ENCODE measurements at regions not wholly inside any gene's neighbourhood (a gene's known extent, or its start where the extent isn't known, plus 50 kb on each side); places are given as distances from the start of the nearest gene placed in this dataset.

DNA sequence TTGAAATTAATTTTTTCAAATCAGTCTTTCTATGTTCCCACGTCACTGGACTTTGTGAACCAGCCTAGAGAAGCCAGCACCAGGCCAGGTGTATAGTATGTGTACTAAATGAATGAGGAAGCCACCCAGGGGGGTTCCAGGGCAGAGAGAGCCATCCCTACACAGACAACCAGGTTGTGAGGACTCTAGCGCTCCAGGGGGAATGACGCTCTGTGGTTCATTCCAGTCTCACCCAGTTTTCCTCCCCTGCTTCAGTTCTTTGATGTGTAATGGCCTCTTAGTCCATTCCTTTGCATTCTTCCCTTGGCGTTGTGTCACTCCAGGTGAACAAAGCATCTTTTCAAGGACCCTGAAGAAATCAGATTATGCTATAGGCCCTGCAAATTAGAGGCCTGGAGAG lies 330.6 kb downstream of the NSG2 start:
- no peak for DNase-seq (ENCODE audit: low read depth)

DNA sequence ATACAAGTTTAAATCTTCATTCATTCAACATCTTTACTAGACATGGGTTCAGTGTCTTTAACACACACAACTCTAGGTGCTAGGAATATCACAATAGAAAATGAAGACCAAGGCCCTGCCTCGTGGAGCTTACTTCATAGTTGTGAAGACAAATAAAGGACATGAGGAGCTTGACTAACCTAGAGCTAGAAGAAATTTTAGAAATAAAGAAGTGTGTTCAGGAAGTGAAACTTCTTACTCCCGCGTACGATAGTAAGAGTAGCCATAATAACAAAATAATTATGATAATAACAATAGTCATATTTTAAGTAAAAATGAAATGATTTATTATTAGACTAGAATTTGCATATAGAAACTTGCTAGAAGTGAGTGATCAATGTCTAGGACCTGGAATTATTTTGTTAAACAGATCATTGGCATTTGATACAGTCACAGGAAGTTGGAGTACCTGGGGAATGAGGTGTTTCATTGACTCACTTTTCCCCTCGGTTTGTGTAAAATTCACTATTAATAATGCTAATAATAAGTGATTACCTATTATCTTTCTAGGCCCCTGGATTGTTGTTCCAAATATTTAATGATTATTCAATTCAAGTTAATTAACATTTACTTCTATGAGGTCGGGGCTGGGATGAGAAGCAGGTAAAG lies 331.3 kb downstream of the NSG2 start:
- DNase-seq (ENCODE audit: low read depth), result no peak

DNA sequence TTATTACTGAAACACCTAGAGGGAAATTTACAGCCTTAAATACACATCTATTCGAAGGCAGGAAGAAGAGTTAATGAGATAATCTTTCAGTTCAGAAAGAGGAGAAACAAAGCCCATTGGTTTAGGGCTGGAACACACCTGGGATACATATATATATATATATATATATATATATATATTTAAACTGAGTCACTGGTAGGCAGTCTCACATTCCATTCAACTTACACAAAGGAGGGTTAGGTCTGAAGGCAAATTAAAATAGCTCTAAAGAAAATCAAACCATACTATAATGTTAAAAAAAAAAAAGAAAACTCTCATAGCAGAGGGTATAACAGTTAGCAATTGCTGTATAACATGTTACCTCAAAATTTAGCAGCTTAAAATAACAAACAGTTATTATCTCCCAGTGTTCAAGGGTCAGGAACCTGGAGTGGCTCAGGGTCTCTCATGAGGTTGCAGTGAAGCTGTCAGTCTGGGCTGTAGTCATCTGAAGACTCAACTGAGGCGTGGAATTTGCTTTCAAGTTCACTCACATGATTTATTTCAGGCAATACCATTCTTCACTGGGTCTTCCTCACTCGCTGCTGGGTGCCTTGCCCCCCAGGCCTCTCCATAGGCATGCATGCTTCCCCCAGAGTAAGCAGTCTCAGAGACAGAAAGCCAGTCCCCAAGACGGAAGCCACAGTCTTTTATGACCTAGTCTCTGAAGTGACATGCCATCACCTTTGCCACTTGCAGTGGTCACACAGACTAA lies 332.8 kb downstream of the NSG2 start:
- no peak for DNase-seq (ENCODE audit: low read depth)

DNA sequence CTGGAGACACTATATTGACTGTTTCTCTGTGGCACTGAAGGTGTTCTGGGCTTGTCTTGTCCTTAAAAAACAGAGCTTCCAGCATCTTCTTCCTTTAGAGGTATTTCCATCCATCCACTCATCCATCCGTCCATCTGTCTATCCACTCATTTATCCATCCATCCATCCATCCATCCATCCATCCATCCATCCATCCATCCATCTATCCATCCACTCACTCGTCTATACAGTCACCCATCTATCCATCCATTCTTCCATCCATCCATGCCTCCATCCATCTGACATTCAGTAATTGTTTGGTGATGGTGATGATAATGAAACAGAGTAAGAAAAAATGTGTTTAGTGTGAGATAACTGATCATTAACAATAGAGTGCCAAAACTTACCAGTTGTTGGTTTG lies 334.8 kb downstream of the NSG2 start:
- DNase-seq (ENCODE audit: low read depth), result no peak

DNA sequence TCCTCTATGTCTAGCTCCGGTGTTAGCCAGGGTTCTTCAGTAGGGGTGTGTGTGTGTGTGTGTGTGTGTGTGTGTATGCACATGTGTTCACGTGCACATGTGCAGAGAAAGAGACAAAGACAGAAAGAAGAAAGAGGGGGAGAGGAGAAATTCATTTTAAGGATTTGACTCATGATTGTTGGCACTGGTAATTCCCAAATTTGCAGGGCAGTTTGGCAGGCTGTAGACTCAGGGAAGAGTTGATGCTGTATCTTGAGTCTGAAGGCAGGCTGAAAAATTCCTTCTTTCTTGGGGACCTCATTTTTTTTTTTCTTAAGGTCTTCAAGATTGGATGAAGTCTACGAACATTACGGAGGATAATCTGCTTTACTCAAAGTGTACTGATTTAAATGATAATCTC lies 335.7 kb downstream of the NSG2 start:
- DNase-seq (ENCODE audit: low read depth), result no peak

DNA sequence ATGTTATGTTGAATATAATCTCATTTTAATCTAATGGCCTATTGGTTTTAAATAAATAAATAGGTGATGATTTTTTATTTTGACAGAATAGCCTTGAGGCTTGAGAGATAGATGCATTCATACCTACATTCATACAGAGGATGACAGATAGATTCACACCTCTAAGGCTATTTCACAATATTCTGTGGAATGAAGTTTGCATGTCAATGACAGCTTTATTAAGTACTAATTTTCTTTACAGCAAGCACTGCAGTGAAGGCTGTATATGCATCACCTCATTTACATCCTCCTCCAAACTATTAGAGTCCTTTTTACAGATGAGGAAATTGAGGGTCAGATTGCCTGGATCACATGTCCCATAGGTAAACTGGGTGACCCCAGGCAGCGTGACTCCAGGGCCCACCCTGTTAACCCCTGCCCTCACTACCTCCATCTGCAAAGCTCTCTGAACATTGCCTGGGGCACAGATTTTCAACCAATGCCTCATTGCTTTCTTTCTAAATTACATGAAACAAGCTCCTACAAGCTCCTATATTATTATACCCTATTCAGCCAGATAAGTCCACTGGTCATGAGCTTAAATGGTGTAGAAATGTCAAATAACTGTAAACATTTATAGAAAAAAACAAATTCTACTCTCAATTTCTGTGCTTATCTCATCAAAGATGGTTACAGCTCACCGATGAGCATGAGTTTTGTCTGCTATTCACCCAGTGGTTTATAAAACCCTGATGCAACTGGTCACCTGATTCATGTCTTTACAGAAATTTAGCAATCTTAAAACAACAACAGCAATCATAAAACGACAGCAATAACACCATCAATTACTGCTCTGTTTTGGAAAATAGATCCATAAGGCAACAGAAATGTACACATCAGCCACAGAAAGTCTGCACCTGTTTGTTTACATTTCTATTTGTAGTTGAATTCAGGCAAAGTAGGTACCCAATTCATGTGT lies 338.0 kb downstream of the NSG2 start:
- no peak for DNase-seq (ENCODE audit: low read depth)

DNA sequence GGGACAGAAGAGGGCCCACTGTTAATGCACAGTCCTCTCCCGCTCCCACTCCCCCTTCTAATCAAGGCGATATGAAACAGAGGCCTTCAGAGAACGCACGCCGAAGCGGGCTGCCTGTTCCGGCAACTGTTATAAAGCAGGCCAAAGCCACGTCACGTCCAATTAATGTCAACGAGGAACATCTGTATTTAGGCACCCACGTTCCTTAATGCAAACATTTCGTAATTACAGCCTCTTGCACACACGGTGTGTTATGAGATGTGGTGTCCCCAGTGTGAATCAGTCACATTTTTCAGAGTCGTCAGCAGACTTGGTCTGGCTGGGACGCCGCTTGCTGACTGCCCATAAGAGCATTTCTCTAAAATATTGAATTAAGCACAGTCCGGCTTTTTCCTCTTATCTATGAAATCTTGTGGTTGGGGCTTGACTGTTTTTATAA lies 339.0 kb downstream of the NSG2 start:
- no peak for DNase-seq (ENCODE audit: low read depth)

DNA sequence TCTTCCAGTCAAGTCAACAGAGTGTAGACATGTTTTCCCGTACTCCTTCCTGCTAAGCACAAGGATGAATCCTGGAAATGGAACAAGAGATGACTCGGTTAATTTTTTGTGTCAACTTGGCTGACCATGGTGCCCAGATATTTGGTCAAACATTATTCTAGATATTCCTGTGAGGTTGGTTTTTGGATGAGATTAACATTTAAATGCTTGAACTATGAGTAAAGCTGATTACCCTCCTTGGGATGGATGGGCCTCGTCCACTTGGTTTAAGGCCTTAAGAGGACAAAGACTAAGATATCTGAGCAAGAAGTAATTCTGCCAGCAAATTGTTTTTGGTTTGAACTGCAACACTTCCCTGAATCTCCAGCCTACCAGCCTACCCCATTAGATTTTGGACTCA lies 338.1 kb upstream of the MSX2 start:
- no peak for DNase-seq (ENCODE audit: low read depth)

DNA sequence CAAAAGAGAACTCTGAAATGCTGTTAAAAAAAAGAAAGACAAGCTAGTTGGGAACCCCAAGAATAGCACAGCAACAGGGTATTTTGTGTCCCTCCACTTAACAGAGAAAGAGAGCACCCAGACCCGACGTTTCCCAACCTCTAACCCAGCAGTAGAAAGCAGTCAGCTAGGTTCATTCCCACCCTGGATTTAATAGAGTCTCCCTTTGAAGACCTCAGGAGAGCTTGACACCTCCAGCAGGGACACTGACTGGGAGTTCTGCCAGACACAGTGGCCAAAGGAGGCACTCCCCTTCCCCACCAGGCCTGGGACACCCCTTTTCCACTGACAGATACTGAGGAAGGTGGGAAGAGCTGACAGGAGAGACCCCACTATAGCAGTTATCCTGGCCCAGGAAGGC lies 337.5 kb upstream of the MSX2 start:
- DNase-seq (ENCODE audit: low read depth), result no peak

DNA sequence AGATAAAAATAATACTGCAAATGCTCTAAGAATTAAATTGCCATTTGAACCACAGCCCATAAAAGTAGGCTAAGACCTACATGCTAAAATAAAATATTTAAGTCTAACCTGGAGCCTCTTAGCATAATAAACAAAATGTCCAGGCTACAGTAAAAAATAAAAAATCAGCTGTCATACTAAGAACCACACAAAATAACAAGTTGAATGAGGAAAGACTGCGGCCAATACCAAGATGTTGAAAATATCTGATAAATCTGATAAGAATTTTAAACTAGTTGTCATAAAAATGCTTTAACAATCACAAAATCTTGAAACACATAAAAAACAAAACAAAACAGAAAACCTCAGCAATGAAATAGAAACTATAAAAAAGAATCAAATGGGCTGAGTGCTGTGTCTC lies 336.9 kb upstream of the MSX2 start:
- DNase-seq (ENCODE audit: low read depth), result no peak

DNA sequence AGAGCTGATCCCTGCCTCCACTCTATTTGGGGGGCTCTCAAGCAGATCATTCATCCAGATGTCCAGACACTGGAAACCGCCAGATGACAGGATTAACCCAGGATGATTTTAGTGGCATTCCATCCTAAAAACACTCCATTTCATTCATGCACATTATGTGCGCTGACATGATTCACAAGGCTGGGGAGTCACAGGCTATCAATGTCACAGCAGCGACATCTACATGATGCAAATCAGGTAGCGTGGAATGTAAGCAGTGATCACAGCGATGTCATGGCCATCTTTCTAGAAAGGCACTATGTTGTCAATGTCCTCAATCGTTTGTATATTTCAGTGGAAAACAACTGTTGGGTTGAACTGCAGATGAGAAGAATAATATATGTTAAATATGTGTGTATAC lies 331.5 kb upstream of the MSX2 start:
- DNase-seq (ENCODE audit: low read depth), result no peak

DNA sequence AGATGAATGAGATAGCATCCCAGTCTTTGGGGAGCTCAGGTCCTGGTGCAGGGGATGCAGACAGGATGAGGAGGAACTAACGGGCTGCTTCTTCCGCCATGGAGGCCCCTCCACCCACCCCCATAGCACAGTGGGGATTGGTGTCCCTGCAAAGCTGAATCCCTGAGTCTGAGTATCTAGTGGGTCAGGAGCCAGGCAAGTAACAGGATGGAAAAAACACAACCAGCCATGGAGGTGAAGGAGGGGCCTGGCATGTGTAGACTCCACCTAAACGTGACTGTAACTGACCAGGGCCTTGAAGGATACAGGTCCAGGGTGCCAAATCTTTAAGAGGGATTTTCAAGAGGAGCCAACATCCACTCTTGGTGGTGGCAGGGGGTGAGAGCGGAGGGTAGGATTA lies 327.8 kb upstream of the MSX2 start:
- no peak for DNase-seq (ENCODE audit: low read depth)

DNA sequence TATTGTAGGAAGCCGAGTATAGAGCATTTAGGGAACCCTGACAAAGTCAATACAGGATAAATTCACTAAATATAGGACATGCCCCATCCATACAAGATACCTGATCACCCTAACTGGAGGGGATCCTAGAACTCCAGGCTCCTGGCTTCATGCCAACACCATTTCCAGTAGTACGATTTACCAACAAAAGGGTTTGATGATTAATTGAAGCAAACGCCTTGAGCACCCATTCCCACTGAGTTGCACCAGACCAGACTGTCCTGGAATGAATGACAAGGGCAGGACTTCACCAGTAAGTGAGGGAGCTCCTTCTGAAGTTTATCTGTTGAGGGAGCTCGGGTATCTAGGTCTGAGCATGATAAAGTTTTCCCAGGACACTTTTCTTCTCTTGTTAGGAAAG lies 327.2 kb upstream of the MSX2 start:
- DNase-seq (ENCODE audit: low read depth), result no peak

DNA sequence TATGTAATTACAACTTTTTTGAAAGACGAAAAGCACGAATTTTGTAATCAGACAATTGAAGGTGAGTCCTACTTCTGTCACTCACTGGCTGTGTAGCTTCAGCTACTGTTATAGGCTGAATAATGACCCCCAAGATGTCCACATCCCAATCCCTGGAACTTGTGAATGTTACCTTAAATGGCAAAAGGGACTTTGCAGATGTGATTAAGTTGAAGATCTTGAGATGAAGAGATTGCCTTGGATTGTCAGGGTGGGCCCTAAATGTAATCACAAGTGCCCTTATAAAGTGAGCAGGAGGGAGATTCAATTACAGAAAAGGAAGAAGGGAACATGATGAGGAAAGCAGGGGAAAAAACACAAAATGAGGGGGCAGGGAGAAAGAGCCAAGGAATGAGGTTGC lies 326.2 kb upstream of the MSX2 start:
- DNase-seq (ENCODE audit: low read depth), result no peak

DNA sequence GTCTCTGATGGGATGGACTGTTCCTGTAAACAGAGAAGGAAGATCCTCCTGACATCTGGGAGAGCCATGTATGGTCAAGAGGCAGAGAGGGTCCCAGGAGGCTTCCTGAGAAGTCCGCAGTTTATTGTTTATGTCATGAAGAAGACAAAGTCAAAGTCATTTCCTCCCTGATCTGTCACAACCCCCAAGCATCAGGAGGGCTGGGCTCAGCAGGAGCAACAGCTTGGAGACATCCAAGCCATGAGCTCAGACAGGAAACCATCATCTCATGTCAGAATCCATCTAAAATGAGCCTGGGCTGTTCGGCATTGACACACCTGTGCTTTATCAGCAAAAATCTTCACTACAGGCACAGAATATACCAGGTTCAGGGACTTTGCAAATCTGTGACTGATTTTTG lies 325.0 kb upstream of the MSX2 start:
- no peak for DNase-seq (ENCODE audit: low read depth)

DNA sequence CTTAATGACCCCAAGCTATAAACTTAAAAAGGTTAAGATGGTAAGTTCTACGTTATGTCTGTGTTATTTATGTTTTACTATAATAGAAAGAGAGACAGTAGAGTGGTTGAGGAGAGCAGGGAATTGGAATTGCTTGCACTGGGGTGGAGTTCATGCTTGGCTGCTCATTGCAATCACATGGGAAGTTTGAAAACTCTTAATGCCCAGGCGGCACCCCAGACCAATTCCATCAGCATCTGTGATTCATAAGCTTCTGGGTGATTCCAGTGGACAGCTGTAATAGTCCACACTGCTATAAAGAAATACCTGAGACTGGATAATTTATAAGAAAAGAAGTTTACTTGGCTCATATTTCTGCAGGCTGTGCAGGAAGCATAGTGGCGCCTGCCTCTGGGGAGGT lies 323.9 kb upstream of the MSX2 start:
- no peak for DNase-seq (ENCODE audit: low read depth)

DNA sequence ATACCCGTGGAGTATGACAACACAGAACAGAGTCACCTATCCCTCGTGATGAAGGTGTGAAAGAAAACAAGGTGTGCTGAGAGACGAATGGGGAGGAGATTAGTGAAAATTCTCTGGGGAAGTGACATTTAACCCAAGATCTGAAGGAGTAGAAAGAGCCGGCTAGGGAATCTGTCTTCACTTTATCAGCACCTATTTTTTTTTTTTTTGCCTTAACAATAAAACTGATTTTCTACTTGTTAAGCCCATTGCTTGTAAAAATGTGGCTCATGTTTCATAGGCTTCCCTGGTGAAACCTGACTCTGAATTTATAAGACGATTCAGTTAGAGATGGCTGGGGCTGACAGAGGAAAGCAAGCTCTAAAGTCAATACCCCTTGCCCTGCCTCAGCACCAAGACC lies 322.6 kb upstream of the MSX2 start:
- no peak for DNase-seq (ENCODE audit: low read depth)

DNA sequence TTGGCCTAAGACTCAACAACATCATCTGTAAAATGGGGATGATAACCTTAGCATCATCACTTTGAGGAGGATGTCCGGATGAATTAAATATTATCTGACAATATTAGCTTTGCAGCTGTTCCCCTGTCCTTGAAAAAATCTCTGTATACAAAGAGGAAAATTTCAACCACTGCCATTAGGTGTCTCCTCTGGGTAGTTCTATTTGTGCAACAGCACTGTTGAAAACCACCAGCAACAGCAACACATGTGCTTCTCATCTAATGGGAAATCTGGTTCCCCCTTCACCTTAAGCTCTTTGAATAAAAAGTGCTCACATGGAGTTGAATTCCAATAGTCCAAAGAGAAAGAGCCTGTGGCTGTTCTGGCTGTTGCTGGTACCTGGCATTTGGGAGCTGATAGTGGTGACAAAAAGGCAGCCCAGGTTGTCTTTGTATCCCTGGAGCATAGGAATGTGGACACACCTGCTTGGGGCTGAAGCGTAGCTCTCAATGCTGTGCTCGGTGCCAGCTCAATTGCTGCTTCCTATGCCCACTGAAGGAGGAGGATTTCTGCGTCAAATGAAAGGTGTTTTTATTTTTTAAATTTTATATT lies 322.1 kb upstream of the MSX2 start:
- no peak for DNase-seq (ENCODE audit: low read depth)

DNA sequence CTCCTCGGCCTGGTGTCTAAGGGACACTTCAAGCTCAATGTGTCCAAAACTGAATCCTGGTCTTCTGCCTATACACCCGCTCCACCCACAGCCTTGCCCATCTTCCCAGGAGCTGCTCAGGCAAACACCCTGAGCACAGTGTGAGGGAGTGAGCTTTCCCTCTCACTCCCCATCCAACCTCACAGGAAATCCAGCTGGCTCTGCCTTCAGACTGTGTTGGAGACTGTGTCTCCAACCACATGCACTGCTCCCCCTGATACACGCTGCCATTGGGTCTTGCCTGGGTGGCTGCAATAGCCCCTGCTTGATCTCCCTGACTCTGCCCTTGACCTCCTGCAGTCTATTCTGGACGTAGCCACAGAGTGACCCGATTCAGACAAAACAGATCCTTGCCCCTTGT lies 319.5 kb upstream of the MSX2 start:
- no peak for DNase-seq (ENCODE audit: low read depth)

DNA sequence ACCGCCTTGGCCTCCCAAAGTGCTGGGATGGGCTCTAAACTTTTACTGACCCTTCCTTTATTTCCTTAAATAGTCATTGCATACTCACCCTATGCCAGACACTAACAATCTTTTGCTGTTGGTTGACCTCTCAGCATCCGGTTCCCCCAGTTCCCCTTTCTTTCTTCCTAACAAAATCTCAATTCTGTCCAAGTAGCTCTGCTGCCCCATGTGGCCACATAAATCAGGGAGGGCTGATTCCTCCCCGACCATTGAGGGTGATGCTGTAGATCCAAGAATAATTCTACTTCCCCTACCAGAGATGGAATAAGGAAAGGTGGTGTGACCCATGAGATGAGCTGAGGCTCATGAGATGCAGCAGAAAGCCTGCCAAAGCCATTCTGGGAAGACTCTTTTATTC lies 315.3 kb upstream of the MSX2 start:
- no peak for DNase-seq (ENCODE audit: low read depth)

DNA sequence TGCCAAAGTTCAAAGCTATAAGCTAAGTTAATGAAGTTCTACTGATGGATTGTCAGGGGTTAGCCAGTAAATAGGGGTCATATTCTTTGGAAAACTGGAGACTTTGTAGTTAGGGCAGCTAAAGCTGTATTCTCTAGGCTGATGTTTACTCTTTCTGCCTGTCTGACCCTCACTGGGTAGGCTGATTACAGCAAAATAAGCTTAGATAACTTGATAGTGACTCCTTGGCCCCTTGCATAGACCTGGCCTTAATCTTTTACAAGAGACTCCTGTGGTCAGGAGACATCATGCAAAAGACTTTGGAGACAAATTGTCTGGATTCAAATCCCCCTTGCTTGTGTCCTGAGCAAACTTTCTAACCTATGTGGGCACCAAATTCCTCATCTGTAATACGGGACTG lies 314.4 kb upstream of the MSX2 start:
- DNase-seq (ENCODE audit: low read depth), result no peak

DNA sequence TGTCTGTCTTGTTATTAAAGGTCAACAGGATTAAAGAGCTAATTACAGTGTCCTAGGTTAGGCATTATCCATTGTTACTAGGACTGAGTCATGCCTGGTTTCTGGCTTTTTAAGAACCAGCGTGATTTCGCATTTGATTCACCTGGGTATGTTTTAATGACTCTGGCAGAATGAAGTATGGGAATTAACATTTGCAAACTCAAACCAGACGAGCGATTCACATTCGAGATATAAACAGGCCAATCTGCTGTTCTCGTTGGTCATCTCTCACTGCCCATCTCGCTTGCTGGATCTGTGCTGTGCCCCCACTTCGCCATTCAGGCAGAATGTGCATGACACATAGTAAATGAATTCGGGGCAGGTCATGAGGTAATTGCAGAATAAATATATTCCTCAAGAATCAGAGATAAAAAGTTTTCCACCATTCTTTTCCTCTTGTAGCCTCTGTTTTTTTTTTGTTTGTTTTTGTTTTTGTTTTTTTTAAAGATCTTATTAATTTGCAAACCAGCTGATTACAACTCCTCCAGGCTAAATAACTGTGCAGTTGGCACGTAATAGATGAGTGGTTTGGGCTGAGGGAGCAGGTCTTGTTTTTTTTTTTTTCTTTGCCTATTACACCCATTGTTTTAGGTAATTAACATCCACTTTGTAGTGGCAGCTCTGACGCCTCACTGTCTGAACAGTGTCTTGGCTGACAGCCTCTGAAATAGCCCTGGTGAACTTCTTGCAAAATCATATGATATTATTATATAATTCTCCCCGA lies 313.5 kb upstream of the MSX2 start:
- DNase-seq (ENCODE audit: low read depth), result no peak

Data from T-helper 22 cell (primary cell).